Anterior cingulate cortex (tissue), 58 donors: ENCODE measurements at regions not wholly inside any gene's neighbourhood (a gene's known extent, or its start where the extent isn't known, plus 50 kb on each side); places are given as distances from the start of the nearest gene placed in this dataset.

Experiments used
- DNase-seq, 58 donors: peaks; one replicate each; lab custom pipeline; 2025; lab: John Stamatoyannopoulos, UW

- no peak for DNase-seq
Observed at GRCh38 chr22:47739291-47740015, 977.0 kb downstream of the TBC1D22A start.

- DNase-seq: no peak
Observed at GRCh38 chr22:47738472-47739013, 976.1 kb downstream of the TBC1D22A start.

GRCh38 chr22:47736186-47737034 is 974.0 kb downstream of the TBC1D22A start:
- no peak for DNase-seq

- DNase-seq: no peak
Observed at GRCh38 chr22:47734511-47734910, 972.1 kb downstream of the TBC1D22A start.

- DNase-seq: no peak
Observed at GRCh38 chr22:47727641-47728040, 965.2 kb downstream of the TBC1D22A start.

GRCh38 chr22:47724751-47725150 is 962.3 kb downstream of the TBC1D22A start:
- no peak for DNase-seq

GRCh38 chr22:47724030-47724429 is 961.6 kb downstream of the TBC1D22A start:
- DNase-seq: no peak

GRCh38 chr22:47718337-47718736 is 955.9 kb downstream of the TBC1D22A start:
- no peak for DNase-seq

GRCh38 chr22:47716890-47717615 is 954.6 kb downstream of the TBC1D22A start:
- DNase-seq: no peak

GRCh38 chr22:47715866-47716578 is 953.6 kb downstream of the TBC1D22A start:
- DNase-seq: no peak

GRCh38 chr22:47713941-47714340 is 951.5 kb downstream of the TBC1D22A start:
- DNase-seq: no peak

GRCh38 chr22:47710135-47710534 is 947.7 kb downstream of the TBC1D22A start:
- DNase-seq: no peak

GRCh38 chr22:47705350-47705749 is 942.9 kb downstream of the TBC1D22A start:
- DNase-seq: no peak

GRCh38 chr22:47698906-47699305 is 936.5 kb downstream of the TBC1D22A start:
- DNase-seq: no peak

- DNase-seq: no peak
Observed at GRCh38 chr22:47697861-47698260, 935.4 kb downstream of the TBC1D22A start.

GRCh38 chr22:47696776-47697175 is 934.3 kb downstream of the TBC1D22A start:
- no peak for DNase-seq

- no peak for DNase-seq
Observed at GRCh38 chr22:47695176-47695575, 932.7 kb downstream of the TBC1D22A start.

GRCh38 chr22:47694536-47695130 is 932.2 kb downstream of the TBC1D22A start:
- DNase-seq: no peak

- no peak for DNase-seq
Observed at GRCh38 chr22:47693606-47694005, 931.2 kb downstream of the TBC1D22A start.

- no peak for DNase-seq
Observed at GRCh38 chr22:47692811-47693210, 930.4 kb downstream of the TBC1D22A start.
